Neural cell (in vitro differentiated cells): ENCODE measurements at regions not wholly inside any gene's neighbourhood (a gene's known extent, or its start where the extent isn't known, plus 50 kb on each side); places are given as distances from the start of the nearest gene placed in this dataset.

Source experiments
- CTCF ChIP-seq: fragments of 450-650 bp; IDR thresholded peaks from 2 replicates; pipeline ENCODE4 v1.5.1; 2014; ENCODE audit warnings: antibody characterized with exemption, mild to moderate bottlenecking, moderate library complexity; ENCODE audit not compliant: poor library complexity, severe bottlenecking
- EP300 ChIP-seq: fragments of 450-650 bp; conservative IDR thresholded peaks from 2 replicates; pipeline ENCODE4 v1.6.1; 2014; ENCODE audit warnings: antibody characterized with exemption, mild to moderate bottlenecking, moderate library complexity; ENCODE audit not compliant: poor library complexity, severe bottlenecking
- EZH2 ChIP-seq: fragments of 200-600, 300-800 bp; shearing (Covaris generic), sonication (generic); IDR thresholded peaks from 2 replicates; pipeline ENCODE4 v1.6.1; 2014; ENCODE audit warnings: antibody characterized with exemption, low read length, borderline replicate concordance, mild to moderate bottlenecking; ENCODE audit not compliant: insufficient read depth, poor library complexity, severe bottlenecking
- MXI1 ChIP-seq: fragments of 450-650 bp; conservative IDR thresholded peaks from 2 replicates; pipeline ENCODE4 v1.6.1; 2014; ENCODE audit warnings: antibody characterized with exemption, mild to moderate bottlenecking; ENCODE audit not compliant: poor library complexity, severe bottlenecking
- POLR2AphosphoS5 ChIP-seq: IDR thresholded peaks from 2 replicates; pipeline ENCODE4 v1.6.1; 2012
- RAD21 ChIP-seq: fragments of 450-650 bp; conservative IDR thresholded peaks from 2 replicates; pipeline ENCODE4 v1.6.1; 2014; ENCODE audit warnings: antibody characterized with exemption, mild to moderate bottlenecking, moderate library complexity
- SMC3 ChIP-seq: fragments of 450-650 bp; conservative IDR thresholded peaks from 2 replicates; pipeline ENCODE4 v1.6.1; 2014; ENCODE audit warnings: antibody characterized with exemption, mild to moderate bottlenecking, moderate library complexity; ENCODE audit not compliant: poor library complexity
- TAF1 ChIP-seq: IDR thresholded peaks from 2 replicates; pipeline ENCODE4 v1.6.1; 2012; ENCODE audit warnings: low read depth

- TF ChIP-seq CTCF (no peak), EZH2 (no peak), RAD21 (no peak), EP300 (no peak), POLR2AphosphoS5 (no peak), SMC3 (no peak), TAF1 (no peak), MXI1 (no peak)
Measured at GRCh38 chr4:175234162-175234561, 316.0 kb downstream of the ADAM29 start.
